GM19395 (cell line): ENCODE measurements at regions not wholly inside any gene's neighbourhood (a gene's known extent, or its start where the extent isn't known, plus 50 kb on each side); places are given as distances from the start of the nearest gene placed in this dataset.
"Not testable (repeated sequence)": the region's sequence is repeated elsewhere in the genome, so short reads cannot be mapped to it uniquely, and the experiment has no call there.

Experiments used
- ATAC-seq: cut with Tn5 transposase; IDR thresholded peaks from one replicate; pipeline ENCODE4 v1.9.1; 2021; ENCODE audit warnings: mild to moderate bottlenecking, moderate library complexity; ENCODE audit not compliant: unreplicated experiment

GRCh38 chr12:105622846-105623736 is 292.6 kb downstream of the C12orf75 start:
- no peak for ATAC-seq

GRCh38 chr12:105626653-105627052 is 296.2 kb downstream of the C12orf75 start:
- no peak for ATAC-seq

- ATAC-seq: no peak
Observed at GRCh38 chr12:105637470-105637869, 307.0 kb downstream of the C12orf75 start.

GRCh38 chr12:105640761-105641160 is 310.3 kb downstream of the C12orf75 start:
- ATAC-seq: no peak

- ATAC-seq: no peak
Observed at GRCh38 chr12:105641749-105642148, 311.3 kb downstream of the C12orf75 start.

- no peak for ATAC-seq
Observed at GRCh38 chr12:105644770-105645169, 314.3 kb downstream of the C12orf75 start.

- no peak for ATAC-seq
Observed at GRCh38 chr12:105654606-105655005, 324.1 kb downstream of the C12orf75 start.

GRCh38 chr12:105658389-105658788 is 327.9 kb downstream of the C12orf75 start:
- no peak for ATAC-seq

GRCh38 chr12:105659355-105660075 is 329.0 kb downstream of the C12orf75 start:
- no peak for ATAC-seq

GRCh38 chr12:105664765-105665164 is 334.3 kb downstream of the C12orf75 start:
- ATAC-seq: not testable (repeated sequence)

GRCh38 chr12:105665366-105665765 is 334.9 kb downstream of the C12orf75 start:
- ATAC-seq: no peak

GRCh38 chr12:105667973-105668743 is 337.7 kb downstream of the C12orf75 start:
- no peak for ATAC-seq

GRCh38 chr12:105670672-105671071 is 340.2 kb downstream of the C12orf75 start:
- no peak for ATAC-seq

GRCh38 chr12:105671720-105672119 is 341.2 kb downstream of the C12orf75 start:
- ATAC-seq: no peak

GRCh38 chr12:105672121-105672975 is 341.9 kb downstream of the C12orf75 start:
- no peak for ATAC-seq

- ATAC-seq: no peak
Observed at GRCh38 chr12:105674871-105675699, 344.6 kb downstream of the C12orf75 start.

GRCh38 chr12:105676694-105677093 is 346.2 kb downstream of the C12orf75 start:
- no peak for ATAC-seq

- no peak for ATAC-seq
Observed at GRCh38 chr12:105677672-105678071, 347.2 kb downstream of the C12orf75 start.

GRCh38 chr12:105679982-105680381 is 349.5 kb downstream of the C12orf75 start:
- ATAC-seq: no peak
